B cell (primary cell): ENCODE measurements at regions not wholly inside any gene's neighbourhood (a gene's known extent, or its start where the extent isn't known, plus 50 kb on each side); places are given as distances from the start of the nearest gene placed in this dataset.

Source experiments
- ATAC-seq: fragments of 200-7000 bp; cut with Tn5 transposase; one replicate; pipeline ENCODE4 v1.10.0; 2021; ENCODE audit warnings: low read depth, mild to moderate bottlenecking, moderate number of reproducible peaks, moderate library complexity
- CTCF ChIA-PET: fragments of 350-600 bp; sonication (Branson Sonifier 250); formaldehyde crosslinking; loops from one replicate; lab custom pipeline; 2021; ENCODE audit warnings: antibody characterized with exemption, inconsistent platforms; lab: Charles Lee
- POLR2A ChIA-PET: fragments of 350-600 bp; sonication (Branson Sonifier 250); formaldehyde crosslinking; loops from one replicate; lab custom pipeline; 2021; ENCODE audit warnings: antibody characterized with exemption; lab: Charles Lee
- DNase-seq: peaks from one replicate; pipeline ENCODE4 v3.0.0; 2013
- H2AFZ ChIP-seq: 2 replicates; pipeline ENCODE4 v1.6.1; 2012; ENCODE audit warnings: mild to moderate bottlenecking, low read depth, low read length; ENCODE audit not compliant: insufficient read depth, poor library complexity, severe bottlenecking
- H3K27ac ChIP-seq, 2 donors: 1 replicate in 1 of 2; 2 replicates in 1 of 2; pipeline ENCODE4 v1.5.1; 2012 to 2013; ENCODE audit warnings: low read length in 2 of 2, mild to moderate bottlenecking in 2 of 2, moderate library complexity in 1 of 2
- H3K27me3 ChIP-seq, 4 experiments: fragments of 200-600 bp in 1 of 4; sonication (generic) in 1 of 4; replicated peaks in 1 of 4; 1 replicate in 2 of 4; 2 replicates in 2 of 4; pipeline versions ENCODE4 v1.6.1 to v1.7.0; 2013 to 2016; ENCODE audit warnings: low read length in 3 of 4, mild to moderate bottlenecking in 2 of 4, mixed read lengths in 1 of 4, moderate library complexity in 1 of 4; ENCODE audit not compliant: insufficient read depth in 4 of 4, control insufficient read depth in 3 of 4; ENCODE audit errors: control extremely low read depth in 1 of 4
- H3K36me3 ChIP-seq, 2 experiments: replicated peaks in 1 of 2; 1 replicate in 1 of 2; 2 replicates in 1 of 2; pipeline versions ENCODE4 v1.6.1 to v1.7.1; 2013; ENCODE audit warnings: low read length in 1 of 2; ENCODE audit not compliant: insufficient read depth in 2 of 2, control insufficient read depth in 1 of 2; ENCODE audit errors: control extremely low read depth in 1 of 2, extremely low read depth in 1 of 2
- H3K4me1 ChIP-seq, 2 donors: fragments of 200-600 bp in 1 of 2; sonication (generic) in 1 of 2; 1 replicate in 1 of 2; 2 replicates in 1 of 2; pipeline versions ENCODE4 v1.5.1 to v1.6.1; 2013 to 2017; ENCODE audit warnings: low read length in 2 of 2; ENCODE audit not compliant: control insufficient read depth in 2 of 2, insufficient read depth in 2 of 2
- H3K4me2 ChIP-seq: replicated peaks from 2 replicates; pipeline ENCODE3; 2012; ENCODE audit warnings: mild to moderate bottlenecking, low read depth, low read length; ENCODE audit not compliant: poor library complexity, severe bottlenecking
- H3K4me3 ChIP-seq, 5 experiments: fragments of 200-600 bp in 1 of 5; sonication (generic) in 1 of 5; 1 replicate in 3 of 5; 2 replicates in 2 of 5; pipeline versions ENCODE4 v1.5.1 to v1.7.0; 2011 to 2016; ENCODE audit warnings: low read length in 4 of 5, mild to moderate bottlenecking in 4 of 5, low read depth in 2 of 5, control low read depth in 1 of 5, moderate library complexity in 1 of 5; ENCODE audit not compliant: insufficient read depth in 1 of 5; ENCODE audit errors: control extremely low read depth in 1 of 5, extremely low read depth in 1 of 5
- H3K79me2 ChIP-seq: fragments of 200-600 bp; sonication (generic); one replicate; pipeline ENCODE4 v1.6.0; 2016; ENCODE audit warnings: low read length; ENCODE audit not compliant: control insufficient read depth, insufficient read depth
- H3K9ac ChIP-seq: fragments of 200-600 bp; sonication (generic); 2 replicates; pipeline ENCODE4 v1.6.1; 2017; ENCODE audit warnings: mild to moderate bottlenecking, low read length, moderate library complexity
- H3K9me3 ChIP-seq, 3 donors: one replicate each; pipeline versions ENCODE4 v1.6.1 to v1.7.1; 2013; ENCODE audit warnings: low read length in 2 of 3; ENCODE audit not compliant: control insufficient read depth in 2 of 3, insufficient read depth in 1 of 3; ENCODE audit errors: control extremely low read depth in 1 of 3
- H4K20me1 ChIP-seq: 2 replicates; pipeline ENCODE4 v1.6.0; 2012; ENCODE audit warnings: mild to moderate bottlenecking, low read length; ENCODE audit not compliant: insufficient read depth, control insufficient read depth, poor library complexity, severe bottlenecking
- H3K27ac Mint-ChIP-seq: one replicate; pipeline ENCODE4 v1.8.0; 2021; ENCODE audit warnings: mixed read lengths
- H3K27me3 Mint-ChIP-seq: one replicate; pipeline ENCODE4 v1.8.0; 2021; ENCODE audit warnings: mixed read lengths
- H3K4me1 Mint-ChIP-seq: one replicate; pipeline ENCODE4 v1.8.0; 2021; ENCODE audit warnings: mixed read lengths
- H3K4me3 Mint-ChIP-seq: one replicate; pipeline ENCODE4 v1.8.0; 2021; ENCODE audit warnings: mixed read lengths
- H3K9me3 Mint-ChIP-seq: one replicate; pipeline ENCODE4 v1.8.0; 2022; ENCODE audit warnings: mixed read lengths; ENCODE audit not compliant: insufficient read depth
- EZH2 ChIP-seq: IDR thresholded peaks from 2 replicates; pipeline ENCODE4 v1.6.1; 2012; ENCODE audit warnings: borderline replicate concordance, low read depth, mild to moderate bottlenecking, moderate library complexity, low read length; ENCODE audit not compliant: insufficient read depth, poor library complexity, severe bottlenecking
- WGBS: methylation state at CpG from one replicate; pipeline ENCODE4 v1.1.5; 2013; ENCODE audit warnings: missing lambda C conversion rate; ENCODE audit not compliant: insufficient coverage; 5-methylcytosine and 5-hydroxymethylcytosine counted together
- intact Hi-C: fragments of 100-400 bp; cut with micrococcal nuclease; formaldehyde crosslinking; loops from one replicate; pipeline ENCODE4 v1.10.0; 2022
- TF ChIP-seq, protein P1 (sequence below): fragments of 200-600 bp; IDR thresholded peaks from one replicate; pipeline ENCODE4 v1.8.0; 2022; ENCODE audit warnings: antibody characterized with exemption, mild to moderate bottlenecking

DNA sequence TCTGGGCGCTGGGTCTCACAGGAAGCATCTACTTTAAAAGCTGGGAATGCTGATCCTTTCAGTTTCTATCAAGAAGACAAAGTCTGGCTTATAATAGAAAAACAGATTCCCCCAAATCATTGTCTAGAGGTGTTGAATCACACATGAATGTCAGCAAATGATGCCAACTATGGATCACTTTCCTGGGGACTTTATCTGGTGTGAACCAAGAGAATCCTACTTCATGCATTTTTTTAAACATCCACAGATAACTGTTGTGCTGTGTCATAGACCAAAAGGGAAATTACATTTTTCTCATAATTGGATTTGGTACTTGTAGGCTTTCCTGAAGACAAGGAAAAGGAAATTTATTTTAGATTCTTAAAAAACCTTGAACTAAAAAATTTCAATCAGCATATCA lies 132.7 kb downstream of the CD47 start:
- no peaks in the 10 kb centered on the region for H3K79me2 ChIP-seq
- Mint-ChIP-seq H3K27me3 (peaks cover 5% of the 10 kb centered on the region), H3K9me3 (peaks cover 2% of the 10 kb centered on the region), H3K4me1 (peaks cover 7% of the 10 kb centered on the region), H3K27ac (no peak overlapping the region), H3K4me3 (no peak overlapping the region)
- intact Hi-C loops = no loop called here
- no peaks in the 10 kb centered on the region for H3K9me3 ChIP-seq
- no peaks in the 10 kb centered on the region for H3K36me3 ChIP-seq
- H3K4me2 ChIP-seq = no peak overlapping the region
- ChIA-PET POLR2A (no interaction called here), CTCF (no interaction called here)
- TF ChIP-seq, protein P1, sequence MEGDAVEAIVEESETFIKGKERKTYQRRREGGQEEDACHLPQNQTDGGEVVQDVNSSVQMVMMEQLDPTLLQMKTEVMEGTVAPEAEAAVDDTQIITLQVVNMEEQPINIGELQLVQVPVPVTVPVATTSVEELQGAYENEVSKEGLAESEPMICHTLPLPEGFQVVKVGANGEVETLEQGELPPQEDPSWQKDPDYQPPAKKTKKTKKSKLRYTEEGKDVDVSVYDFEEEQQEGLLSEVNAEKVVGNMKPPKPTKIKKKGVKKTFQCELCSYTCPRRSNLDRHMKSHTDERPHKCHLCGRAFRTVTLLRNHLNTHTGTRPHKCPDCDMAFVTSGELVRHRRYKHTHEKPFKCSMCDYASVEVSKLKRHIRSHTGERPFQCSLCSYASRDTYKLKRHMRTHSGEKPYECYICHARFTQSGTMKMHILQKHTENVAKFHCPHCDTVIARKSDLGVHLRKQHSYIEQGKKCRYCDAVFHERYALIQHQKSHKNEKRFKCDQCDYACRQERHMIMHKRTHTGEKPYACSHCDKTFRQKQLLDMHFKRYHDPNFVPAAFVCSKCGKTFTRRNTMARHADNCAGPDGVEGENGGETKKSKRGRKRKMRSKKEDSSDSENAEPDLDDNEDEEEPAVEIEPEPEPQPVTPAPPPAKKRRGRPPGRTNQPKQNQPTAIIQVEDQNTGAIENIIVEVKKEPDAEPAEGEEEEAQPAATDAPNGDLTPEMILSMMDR = no peak
- no peak for TF ChIP-seq EZH2
- H3K27ac ChIP-seq = no peak overlapping the region
- ATAC-seq = no peak
- H4K20me1 ChIP-seq = no peaks in the 10 kb centered on the region
- H3K9ac ChIP-seq = no peak overlapping the region
- no peak overlapping the region for H3K4me3 ChIP-seq
- WGBS = no CpG with 5 or more reads among the region's 1 CpG
- H3K4me1 ChIP-seq = peaks cover 0 to 3% of the 10 kb centered on the region in 2 donors
- peaks cover 0 to 2% (median 0%) of the 10 kb centered on the region in 4 experiments for H3K27me3 ChIP-seq
- H2AFZ ChIP-seq = no peak overlapping the region
- no peak for DNase-seq

DNA sequence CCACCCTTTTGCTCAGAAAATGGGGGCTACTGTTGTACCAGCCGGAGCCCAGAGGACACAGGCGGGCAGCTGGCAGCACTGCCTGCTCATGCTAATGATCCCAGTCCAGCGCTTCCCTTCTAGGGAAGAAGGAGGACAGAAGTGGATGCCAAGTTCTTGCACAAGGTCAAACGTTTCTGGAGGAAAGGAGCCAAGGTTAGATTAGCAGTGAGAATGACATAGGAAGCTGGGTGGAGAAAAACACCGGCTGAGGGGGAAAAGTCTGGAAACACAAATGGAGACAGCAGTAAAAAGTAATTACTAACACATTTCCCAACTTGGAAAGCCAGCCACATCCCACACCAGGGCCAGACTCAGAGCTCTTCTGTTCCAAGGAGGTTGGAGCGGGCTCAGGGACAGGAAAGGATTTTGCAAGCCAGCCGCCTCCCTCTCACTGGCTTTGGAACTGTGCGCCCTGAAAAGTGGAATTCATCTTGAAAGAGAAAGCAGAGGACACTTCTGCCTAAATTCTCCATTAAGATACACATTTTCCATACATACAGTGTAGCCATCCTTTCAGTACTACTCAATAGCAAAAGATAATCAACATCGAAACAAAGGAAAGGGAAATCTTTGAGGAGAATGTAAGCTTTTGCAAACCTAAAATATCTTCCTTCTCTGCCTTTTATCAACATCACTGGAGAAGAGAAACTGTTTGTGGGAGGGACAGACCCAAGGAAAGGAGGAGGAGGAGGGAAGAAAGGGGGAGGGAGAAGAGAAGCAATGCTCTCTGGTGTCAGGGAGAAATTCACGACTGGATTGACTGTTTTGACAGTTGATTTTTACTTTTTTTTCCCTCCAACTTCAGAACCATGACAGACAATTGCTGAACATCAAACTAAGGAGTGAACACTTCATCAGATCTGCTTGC lies 133.6 kb downstream of the CD47 start:
- TF ChIP-seq, protein P1 = no peak
- no peak for TF ChIP-seq EZH2
- peaks cover 8% of the 10 kb centered on the region for H3K4me1 Mint-ChIP-seq
- H3K27me3 ChIP-seq = peaks cover 0 to 2% (median 0%) of the 10 kb centered on the region in 4 experiments
- no peak for ATAC-seq
- H3K9me3 Mint-ChIP-seq = peaks cover 2% of the 10 kb centered on the region
- H3K27ac ChIP-seq = no peak overlapping the region
- DNase-seq = no peak
- WGBS = 88% methylated on average over 4 of the region's 10 CpGs
- peaks cover 0 to 3% of the 10 kb centered on the region in 2 donors for H3K4me1 ChIP-seq
- no peaks in the 10 kb centered on the region for H3K9me3 ChIP-seq
- no peak overlapping the region for H3K4me2 ChIP-seq
- H3K79me2 ChIP-seq = no peaks in the 10 kb centered on the region
- H2AFZ ChIP-seq = no peak overlapping the region
- H3K27me3 Mint-ChIP-seq = peaks cover 5% of the 10 kb centered on the region
- no peak overlapping the region for H3K4me3 Mint-ChIP-seq
- H4K20me1 ChIP-seq = no peaks in the 10 kb centered on the region
- H3K36me3 ChIP-seq = no peaks in the 10 kb centered on the region
- ChIA-PET CTCF (interaction anchor here (0.6 to 1.3 kb wide), 2 partner anchors 29 to 78 kb away, joined by 3 read pairs; no protein-coding TSS in a partner anchor), POLR2A (no interaction called here)
- no peak overlapping the region for H3K4me3 ChIP-seq
- no peak overlapping the region for H3K9ac ChIP-seq
- no peak overlapping the region for H3K27ac Mint-ChIP-seq
- intact Hi-C loops = no loop called here
